GF-D8 (cell line): ENCODE measurements at regions not wholly inside any gene's neighbourhood (a gene's known extent, or its start where the extent isn't known, plus 50 kb on each side); places are given as distances from the start of the nearest gene placed in this dataset.

Experiments
- DNase-seq: peaks from one replicate; lab custom pipeline; 2025; lab: John Stamatoyannopoulos, UW

DNA sequence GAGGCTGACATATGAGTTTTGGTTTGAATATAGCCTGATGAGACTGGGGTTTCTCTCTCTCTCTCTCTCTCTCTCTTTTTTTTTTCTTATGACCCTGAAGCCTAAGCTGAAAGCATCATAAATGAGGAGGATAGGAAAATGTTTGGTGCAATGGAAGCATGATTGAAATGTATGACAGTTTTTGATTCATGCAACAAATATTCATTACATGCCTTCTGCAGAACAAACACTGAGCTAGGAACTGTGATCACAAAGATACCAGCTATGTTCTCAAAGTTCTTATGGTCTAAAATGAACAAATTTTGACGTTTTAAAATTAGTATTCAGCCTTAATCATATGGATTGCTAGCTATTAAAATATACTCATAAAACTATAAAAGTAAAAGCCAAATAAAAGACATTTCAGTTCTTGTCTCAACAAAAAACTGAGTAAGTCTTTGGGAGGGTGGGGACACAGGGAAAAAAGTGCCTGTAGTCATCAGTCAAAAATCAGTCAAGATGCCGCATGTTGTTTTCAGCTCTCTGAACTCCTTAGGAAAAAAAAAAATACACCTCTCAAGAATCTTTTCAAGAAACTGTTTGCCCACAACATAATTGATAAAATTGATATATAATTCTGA, 57.2 kb downstream of the NKX6-1 start:
- DNase-seq = no peak

DNA sequence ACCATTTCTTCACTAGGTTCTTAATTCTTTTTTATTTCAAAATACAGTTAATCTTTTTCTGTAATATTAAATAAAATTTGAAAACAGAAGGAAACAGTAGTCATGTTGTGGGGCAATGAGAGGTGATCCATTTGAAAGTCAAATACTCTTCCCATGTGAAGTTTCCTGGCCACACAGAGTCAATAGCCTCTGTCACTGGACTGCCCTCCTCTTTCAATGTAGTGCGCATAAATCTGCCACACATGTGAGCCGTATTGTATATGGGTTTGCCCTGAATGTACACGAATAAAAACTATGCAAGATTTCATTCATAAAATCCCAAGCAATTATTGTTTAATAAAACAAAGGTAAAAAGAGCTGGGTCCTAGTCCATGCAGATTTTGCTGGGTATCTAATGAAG, 59.1 kb downstream of the NKX6-1 start:
- no peak for DNase-seq

DNA sequence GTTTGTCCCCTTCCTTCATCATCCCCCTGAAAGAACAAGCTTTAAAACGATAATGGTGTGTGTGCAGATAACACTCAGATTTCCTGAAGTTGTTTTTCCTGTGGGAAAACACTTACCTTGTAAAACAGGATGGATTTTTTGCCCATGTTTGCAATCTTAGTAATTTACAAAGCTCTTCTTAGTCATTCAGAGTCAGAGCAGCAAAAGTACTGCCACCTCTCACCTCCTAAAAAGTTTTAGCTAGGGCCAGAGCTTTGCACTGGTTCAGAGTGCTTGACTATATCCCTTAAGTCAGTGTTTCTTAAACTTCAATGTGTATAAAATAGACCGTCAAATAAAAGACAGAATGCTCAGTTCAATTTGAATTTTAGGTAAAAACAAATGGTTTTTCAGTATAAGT, 62.3 kb downstream of the NKX6-1 start:
- no peak for DNase-seq

DNA sequence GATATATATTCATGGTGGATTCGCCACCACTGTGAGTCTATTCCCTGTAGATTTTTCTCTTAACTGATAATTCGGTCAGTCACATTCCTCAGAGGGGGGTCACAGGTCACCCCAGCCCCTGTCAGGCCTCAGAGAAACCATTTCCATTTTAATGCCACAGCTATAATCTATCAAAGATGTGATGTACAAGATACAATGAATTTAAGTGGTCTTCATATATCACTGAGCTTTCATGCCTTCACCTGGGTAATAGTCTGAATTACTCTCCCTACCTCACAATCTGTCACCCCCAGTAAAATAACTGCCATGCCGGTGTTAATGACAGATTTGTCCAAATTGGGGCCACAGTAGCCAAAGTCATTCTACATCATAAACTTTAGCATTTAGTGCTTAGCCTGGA, 64.7 kb downstream of the NKX6-1 start:
- DNase-seq = no peak

DNA sequence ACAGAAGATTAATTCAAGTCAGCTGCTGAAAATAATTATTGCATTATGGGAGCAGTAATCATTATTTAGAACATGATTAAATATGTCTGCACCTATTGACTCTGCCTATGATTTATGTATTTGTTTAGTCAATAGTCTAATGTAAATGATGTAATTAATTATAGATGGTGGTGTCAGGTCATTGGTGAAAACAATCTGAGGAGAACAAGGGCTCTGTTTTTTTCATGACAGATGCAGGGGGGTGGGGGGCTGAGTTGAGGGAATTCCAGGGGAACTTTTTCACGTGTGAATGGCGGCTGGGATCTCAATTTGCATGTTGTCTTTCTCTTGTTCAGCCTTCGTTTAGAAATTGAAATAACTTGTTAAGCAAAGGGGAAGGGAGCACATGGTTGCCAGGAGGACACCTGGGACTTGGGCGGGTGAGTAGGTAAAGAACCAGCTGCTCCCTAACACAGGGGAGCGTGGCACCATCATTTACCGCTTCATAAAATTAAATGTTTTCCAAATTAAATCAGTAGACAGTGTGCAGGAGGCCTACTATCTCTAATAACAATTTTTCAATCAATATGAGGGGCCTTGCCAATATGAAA, 65.4 kb downstream of the NKX6-1 start:
- no peak for DNase-seq

DNA sequence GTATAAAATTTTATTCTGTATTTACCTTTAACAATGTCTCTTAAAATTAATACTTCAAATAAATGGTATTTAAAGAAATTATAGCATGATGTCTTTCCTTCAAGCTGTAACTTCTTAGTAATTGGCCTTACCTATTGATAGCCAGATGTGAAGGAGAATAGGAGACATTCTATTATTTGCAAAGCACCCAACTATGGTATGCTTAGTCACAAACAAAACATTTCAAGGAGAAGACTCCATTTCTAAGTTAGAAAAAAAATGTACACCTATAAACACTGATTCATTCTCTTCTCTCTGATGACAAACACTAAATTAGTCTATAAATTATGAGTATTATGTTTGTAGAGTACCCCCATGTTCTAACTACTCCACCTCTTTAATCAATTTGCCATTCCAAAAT, 66.4 kb downstream of the NKX6-1 start:
- DNase-seq = no peak

DNA sequence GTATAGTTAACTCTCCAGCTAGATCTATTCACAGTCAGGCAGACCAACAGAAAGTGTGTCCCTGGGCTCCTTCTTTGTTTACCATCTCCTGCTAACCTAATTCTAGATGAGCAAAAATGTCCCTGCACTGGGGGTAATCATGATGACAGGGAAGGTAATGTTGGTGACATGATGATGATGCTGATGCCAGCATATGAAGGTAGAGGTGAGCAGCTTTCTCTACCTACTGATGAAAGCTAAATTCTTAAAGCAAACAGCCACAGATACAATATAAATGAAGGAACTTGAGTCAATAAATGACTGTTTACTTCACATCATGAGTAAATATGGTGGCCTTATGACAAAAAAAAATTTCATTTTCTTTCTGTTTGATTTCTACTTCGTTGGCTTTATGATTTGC, 78.5 kb downstream of the NKX6-1 start:
- DNase-seq = no peak

DNA sequence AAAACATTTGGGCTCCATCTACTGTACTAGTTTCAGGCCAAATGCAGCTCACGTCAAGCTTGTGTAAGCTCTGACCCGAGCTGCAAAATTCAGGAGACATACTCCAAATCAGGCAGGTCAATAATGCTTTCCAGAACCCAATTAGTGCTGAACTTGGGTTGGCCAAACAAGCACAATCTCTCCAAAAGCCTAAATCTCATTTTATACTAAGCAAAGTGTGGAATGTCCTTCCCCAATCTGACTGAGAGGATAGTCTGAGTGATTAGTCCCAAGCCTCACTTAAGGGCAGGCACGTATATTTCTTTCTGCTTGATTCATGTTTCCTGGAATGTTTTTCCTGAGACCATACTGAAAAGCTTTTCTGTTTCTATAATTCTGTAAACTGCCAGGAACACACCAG, 79.9 kb downstream of the NKX6-1 start:
- no peak for DNase-seq

DNA sequence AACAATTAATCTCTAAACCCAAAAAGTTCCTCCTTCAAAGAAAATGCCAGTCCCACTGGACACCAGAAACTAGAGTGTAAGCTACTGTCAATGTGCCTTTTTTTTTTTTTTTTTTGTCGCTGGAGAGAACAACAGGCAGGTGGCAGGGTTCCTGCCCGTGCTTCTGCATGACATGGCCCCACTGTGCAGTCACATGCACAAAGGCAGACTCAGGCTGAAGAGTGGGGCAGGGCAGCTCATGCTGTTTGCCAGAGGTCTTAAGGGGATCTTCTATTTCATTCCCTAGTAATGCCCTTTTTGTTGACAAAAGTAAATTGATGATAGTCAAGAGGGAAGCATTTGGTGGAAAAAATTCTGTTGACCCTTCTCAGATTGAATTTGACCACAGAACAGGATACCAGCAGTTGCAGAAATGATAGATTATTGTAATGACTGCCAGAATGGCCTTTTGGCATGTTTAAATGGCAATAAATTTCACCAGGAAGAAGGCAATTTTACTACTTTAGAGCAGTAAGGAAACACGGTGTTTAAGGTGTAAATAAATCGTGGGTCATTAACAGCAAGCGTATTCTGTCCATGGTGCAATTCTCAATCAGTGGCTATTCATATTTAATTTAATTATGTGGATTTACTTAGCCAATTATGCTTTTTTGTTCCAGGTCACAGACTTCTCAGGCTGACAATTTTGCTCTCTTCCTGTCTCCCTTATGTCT, 80.9 kb downstream of the NKX6-1 start:
- DNase-seq = no peak

DNA sequence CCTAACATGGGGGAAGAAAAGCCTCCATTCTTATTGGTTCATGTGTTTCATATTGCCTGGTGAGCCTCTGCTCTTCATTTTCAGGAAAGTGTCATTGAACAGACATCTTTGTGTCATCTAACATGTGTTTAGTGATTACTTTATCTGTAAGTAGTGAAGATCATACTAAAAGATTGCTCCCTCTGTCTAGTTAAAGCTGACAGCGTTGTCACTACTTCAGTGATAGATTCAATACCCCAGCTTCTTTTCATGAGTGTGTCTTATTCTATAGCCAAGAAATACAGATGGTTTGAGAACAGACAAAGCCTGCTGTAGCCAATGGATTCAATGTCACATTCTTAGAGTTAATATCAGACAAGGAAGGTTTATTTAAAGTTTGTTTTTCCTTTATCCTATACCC, 85.1 kb downstream of the NKX6-1 start:
- DNase-seq = no peak

DNA sequence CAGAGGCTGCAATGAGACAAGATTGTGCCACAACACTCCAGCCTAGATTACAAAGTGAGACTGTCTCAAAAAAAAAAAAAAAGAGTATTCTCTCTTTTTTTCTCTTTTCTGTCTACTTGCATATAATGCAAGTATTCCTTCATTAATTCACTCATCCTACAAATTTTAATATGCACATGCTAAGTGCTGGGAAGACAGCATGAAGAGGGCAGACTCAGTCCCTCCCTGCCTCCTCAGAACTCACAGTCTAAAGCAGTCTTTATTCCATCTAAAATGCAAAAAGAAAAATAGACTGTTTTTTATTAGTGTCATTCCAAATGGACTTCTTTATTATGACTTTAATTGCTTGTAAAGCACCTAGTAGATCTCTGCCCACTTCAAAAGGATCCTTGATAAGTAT, 85.6 kb downstream of the NKX6-1 start:
- DNase-seq = no peak

DNA sequence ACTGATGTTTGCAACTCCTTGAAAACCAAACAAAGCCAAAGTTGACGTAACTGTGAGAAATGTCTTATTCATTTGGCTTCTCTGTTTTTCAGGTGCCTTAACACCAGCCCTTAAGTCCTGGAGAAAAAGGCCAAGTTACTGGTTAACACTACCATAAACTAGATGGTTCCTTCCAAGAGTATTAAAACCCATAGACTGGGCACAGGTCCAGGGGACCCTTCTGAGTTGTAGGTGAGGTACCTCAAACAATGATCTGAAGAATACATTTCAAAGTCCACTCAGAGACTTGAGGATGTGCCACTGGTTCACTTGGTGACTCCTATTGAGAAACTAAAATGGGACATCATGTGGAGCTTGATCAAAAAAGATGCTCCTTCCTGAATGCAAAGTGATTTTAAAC, 87.0 kb downstream of the NKX6-1 start:
- DNase-seq = no peak

DNA sequence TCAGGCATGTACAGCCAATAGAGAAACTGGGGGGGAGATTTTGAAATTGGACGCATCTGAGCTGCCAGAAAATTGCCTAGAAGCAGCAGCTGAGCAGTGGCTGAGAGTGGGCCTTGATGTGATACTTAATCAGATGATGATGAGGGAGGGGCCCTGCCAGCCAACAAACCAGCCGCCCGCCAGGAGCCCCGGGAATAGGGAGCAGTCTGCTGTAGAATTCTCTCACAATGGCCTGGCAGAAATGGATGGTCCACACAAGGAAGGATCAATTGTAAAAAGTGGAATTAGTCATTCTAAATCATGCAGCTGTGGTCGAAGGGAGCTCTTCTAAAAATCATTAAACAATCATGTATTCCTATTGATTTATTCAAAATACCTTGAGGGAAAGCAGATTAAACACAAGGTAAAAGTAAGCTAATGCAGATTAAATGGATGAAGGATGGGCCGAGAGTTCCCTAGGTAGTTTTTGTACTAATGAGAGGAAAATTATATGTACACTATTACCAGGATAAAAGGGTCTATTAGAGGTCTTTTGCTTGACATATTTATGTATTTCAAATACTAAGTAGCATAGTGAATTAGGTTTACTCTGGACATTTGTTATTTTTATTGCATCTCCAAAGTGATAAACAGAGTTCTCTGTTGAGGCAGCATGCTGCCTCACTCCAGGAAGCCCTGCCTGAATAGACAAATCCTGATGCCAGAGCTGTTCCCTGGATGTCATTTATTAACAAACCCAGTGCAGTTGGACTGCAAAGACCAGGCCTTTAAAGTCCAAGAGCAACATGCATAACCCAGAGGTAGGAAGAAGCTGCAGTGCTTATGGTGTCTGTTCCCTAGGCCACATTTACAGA, 91.3 kb downstream of the NKX6-1 start:
- no peak for DNase-seq

DNA sequence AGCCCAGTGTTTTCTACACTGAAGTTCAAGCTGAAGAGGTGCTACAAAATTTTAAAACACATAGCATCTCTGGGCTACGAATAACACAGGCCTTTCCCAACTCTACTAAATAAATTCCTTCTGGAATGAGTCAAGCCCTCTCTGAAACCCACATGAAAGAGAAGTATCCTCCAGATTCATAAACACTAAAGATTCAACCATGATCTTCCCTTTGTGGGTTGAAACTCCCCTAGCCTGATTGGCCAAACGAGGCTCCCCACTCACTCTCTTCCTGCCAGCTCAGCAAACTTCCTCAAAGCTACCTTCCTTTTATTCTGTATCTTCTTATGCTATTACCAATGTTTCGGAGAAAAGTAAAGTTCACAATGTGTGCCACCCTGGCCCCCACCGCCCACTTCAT, 95.4 kb downstream of the NKX6-1 start:
- DNase-seq = no peak

DNA sequence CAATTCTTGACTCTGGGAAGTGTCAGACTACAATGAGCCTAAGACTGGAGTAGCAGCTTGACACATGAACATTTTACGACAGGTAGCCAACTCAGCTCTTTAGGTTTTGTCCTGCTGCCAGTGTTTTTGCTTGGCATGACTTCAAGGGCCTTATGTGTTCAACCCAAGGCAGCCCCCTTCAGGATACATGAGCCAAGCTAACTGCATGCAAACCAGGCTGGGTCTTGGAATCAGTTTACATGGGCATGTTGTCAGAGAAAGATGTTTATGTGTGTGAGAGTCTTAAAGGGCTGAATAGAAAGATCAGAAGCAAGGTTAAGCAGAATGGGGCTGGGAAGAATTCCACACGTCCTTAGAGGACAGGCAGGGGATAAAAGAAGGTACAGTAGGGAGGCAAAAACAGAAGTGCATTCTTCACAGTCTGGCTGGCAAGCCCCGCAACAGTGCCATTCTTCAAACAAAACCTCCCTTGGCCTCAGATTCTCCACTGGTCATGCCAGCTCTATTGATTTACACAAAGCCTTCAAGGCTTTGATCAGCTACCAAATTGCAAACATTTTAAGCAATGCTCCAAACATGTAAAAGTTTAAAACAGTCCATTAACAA, 97.3 kb downstream of the NKX6-1 start:
- DNase-seq = no peak

DNA sequence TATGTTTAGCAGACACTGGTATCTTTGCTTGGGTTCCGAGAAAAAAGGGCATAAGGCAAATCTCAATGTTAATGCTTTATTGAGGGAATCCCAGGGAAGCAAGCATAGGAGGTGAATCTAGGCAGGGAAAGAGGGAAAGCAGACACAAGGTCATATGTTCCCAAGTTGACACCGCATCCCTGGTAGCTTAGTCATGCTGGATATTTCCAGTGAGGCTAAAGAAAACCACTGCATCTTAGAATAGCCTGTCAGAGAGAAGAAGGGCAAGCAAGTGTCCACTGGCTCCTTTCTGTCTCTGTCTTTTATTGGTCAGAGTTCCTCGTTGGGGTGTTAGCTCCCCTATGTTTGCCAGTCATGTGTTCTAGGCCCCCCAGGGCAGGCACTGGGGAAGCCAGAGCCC, 104.7 kb downstream of the NKX6-1 start:
- DNase-seq = no peak

DNA sequence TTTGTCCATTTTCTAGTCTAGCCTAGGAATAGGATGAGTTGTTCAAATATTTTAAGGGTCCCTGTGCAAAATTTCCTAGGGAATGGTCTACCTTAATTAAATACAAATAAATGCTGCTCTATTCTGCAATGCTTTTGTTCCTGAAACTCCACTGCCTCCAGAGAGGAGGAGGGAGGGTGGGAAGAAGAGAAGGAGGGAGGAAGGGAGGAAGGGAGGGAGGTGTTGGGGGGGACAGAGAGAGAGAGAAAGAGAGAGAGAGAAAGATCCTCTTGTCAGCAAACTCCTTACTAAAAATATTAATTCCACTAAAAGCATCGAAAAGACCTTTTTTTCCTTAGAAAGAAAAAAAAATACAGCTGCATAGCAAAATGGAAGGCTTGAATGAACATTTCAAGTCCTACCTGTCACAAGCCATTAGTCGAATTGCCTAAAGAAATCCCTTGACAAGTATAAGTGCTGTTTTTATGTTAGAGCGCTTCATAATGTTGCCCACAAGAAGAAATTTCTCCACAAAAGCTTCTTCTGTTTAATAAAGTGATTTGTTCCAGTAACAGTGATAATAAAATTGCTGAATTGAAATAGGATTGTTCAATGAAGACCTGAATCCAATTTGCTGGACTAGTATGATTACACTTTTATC, 106.0 kb downstream of the NKX6-1 start:
- DNase-seq = no peak

DNA sequence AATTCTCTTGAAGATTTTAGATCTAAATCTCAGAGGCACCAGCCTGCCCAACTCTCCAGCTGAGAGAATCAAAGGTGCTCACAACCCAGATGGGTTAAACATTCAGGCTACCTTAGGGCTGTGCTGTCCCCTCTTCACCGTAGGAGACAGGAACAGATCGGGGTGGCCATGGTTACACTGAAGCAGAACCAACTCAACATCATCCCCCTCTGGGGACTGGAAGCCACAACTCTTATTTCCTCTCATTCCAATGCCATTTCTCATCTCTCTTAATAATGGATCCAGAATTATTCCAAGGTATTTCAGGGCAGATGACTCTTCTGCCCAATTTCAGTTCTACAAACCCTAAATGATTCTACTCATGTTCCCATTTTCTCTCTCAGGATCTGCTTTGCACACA, 109.7 kb downstream of the NKX6-1 start:
- no peak for DNase-seq

DNA sequence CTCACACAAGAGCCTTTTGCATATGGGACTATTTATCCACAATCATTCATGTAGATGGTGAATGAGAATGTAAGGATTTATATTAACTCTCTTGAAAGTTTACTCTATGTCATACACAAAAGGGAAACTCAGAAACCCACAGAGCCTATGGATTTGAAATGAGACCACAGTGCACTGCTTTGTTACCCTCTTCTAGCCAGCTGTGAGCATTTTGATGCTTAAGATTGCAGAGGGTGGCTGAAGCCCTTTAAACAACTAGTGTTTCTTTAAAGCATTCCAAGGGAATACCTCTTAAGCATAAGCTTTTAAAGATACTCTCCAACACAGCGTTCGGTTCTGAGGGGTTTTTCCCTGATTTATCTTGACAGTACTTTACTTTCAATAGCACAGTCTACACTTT, 113.9 kb downstream of the NKX6-1 start:
- DNase-seq = no peak

DNA sequence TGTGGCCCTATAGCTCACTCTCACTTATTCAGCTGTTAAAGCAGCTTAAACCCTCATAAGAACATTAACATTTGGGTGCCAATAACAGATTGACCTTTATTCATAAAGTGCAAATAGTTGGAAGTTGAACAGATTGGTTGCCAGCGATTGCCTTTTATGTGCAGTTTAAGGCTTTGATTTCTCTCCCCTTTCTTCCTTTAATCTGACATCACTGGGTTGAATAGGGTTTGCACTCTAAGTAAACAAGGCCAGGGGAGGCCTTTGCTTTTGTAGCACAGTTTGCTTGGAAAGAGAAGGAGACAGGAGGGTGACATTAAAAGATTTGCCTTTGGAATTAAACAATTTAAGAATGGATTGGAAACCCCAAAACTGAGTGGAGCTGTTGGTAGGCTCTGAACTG, 114.3 kb downstream of the NKX6-1 start:
- no peak for DNase-seq

DNA sequence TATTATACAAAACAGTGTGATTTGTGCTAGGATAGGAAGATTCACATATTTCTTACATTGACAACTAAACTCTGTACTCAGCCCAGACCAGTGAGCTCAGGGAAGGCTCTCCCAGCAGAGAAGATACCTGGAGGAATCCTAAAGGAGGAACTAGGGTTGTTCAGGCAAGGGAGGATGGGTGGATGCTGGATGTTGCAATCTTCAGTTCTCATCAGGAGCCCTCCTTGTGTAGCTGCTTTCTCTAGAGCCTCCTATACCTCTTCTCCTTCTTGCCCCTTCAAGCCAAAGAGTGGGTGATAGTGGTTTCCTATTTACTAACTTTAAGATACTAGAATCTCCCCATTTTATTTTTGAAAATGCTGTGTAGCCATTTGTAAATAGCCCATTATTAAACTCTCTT, 117.3 kb downstream of the NKX6-1 start:
- DNase-seq = no peak
